ENCODE measurements at regions not wholly inside any gene's neighbourhood (a gene's known extent, or its start where the extent isn't known, plus 50 kb on each side); places are given as distances from the start of the nearest gene placed in this dataset.
"Not testable (repeated sequence)": the region's sequence is repeated elsewhere in the genome, so short reads cannot be mapped to it uniquely, and the experiment has no call there.

DNA sequence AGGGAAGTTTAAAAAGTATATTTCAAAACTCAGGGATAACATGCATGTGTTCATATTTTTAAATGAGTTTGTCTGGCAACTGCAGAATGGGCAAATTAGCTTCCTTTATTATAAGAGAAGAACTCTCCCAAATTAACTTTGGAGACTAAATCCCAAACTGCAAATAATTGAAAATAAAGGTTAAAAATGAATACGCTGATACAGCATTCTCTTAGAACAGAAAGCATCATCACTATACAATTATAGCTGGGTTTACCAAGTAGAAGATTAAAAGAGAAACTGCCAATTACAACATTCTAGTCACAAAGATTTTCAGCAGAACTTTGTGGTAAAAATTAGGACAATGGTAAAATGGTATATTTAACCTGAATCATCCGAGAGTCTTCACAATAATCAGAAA lies 73.3 kb downstream of the OLFM4 start:
- no peak for DNase-seq (ENCODE audit: low read depth)
- TF ChIP-seq, protein P1, sequence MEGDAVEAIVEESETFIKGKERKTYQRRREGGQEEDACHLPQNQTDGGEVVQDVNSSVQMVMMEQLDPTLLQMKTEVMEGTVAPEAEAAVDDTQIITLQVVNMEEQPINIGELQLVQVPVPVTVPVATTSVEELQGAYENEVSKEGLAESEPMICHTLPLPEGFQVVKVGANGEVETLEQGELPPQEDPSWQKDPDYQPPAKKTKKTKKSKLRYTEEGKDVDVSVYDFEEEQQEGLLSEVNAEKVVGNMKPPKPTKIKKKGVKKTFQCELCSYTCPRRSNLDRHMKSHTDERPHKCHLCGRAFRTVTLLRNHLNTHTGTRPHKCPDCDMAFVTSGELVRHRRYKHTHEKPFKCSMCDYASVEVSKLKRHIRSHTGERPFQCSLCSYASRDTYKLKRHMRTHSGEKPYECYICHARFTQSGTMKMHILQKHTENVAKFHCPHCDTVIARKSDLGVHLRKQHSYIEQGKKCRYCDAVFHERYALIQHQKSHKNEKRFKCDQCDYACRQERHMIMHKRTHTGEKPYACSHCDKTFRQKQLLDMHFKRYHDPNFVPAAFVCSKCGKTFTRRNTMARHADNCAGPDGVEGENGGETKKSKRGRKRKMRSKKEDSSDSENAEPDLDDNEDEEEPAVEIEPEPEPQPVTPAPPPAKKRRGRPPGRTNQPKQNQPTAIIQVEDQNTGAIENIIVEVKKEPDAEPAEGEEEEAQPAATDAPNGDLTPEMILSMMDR (conservative IDR thresholded peaks at IDR 0.05; ENCODE audit: low read depth, low read length): no peak
- no peak overlapping the region for H3K4me3 ChIP-seq (ENCODE audit: low read length)

DNA sequence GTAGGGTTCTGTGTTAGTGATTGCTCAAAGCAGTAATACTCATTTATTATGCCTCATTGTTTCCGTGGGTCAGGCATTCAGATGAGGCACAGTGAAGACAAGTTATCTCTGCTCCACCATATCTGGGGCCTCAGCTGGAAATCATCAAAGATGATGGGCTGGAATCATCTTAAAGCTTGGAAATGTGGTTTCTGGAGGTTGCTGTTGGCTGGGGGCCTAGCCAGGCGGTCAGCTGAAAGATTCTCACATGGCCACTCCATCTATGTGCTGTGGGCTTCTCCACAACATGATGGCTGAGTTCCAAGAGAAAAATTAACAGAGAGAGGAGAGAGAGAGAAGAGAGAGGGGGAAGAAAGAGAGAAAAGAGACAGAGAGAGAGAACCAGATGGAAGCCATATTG lies 75.5 kb downstream of the OLFM4 start:
- no peak for DNase-seq (ENCODE audit: low read depth)

DNA sequence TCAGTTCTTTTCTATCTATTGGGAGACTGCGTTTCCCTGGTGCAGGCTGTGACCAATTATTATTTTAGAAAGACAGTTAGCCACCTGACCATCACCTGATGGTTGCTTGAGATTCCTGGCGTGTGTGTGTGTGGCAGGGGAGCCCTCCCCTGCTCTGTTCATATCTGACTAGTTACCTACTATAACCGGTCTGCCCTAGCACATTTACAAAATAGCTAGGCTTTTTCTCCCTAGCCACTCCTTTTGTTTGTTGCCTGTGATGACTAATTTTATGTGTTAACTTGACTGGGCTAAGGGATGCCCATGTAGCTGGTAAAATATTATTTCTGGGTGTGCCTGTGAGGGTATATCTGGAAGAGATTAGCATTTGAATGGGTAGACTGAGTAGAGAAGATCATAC lies 76.9 kb downstream of the OLFM4 start:
- TF ChIP-seq, protein P1 (conservative IDR thresholded peaks at IDR 0.05; ENCODE audit: low read depth, low read length): no peak
- no peak overlapping the region for H3K4me3 ChIP-seq (ENCODE audit: low read length)
- DNase-seq (ENCODE audit: low read depth): no peak

More for the DNA sequence above, 75.5 kb downstream of the OLFM4 start:
- H3K4me3 ChIP-seq (ENCODE audit: low read length): no peak overlapping the region
- TF ChIP-seq, protein P1 (conservative IDR thresholded peaks at IDR 0.05; ENCODE audit: low read depth, low read length): no peak

DNA sequence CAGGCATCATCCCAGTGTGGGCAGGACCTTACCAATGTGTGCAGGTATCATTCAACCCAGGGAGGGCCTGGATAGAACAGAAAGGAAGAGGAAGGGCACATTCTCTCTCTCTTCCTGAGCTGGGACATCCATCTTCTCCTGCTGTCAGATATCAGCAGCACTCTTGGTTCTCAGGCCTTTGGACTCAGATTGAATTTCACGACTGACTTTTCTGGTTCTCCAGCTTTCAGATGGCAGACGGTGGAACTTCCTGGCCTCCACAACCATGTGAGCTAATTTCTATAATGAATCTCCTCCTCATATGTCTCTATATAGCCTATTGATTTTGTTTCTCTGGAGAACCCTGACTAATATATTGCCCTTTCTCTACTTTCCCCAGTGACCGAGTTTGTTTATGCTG lies 77.3 kb downstream of the OLFM4 start:
- H3K4me3 ChIP-seq (ENCODE audit: low read length): no peak overlapping the region
- TF ChIP-seq, protein P1 (conservative IDR thresholded peaks at IDR 0.05; ENCODE audit: low read depth, low read length): no peak
- no peak for DNase-seq (ENCODE audit: low read depth)

DNA sequence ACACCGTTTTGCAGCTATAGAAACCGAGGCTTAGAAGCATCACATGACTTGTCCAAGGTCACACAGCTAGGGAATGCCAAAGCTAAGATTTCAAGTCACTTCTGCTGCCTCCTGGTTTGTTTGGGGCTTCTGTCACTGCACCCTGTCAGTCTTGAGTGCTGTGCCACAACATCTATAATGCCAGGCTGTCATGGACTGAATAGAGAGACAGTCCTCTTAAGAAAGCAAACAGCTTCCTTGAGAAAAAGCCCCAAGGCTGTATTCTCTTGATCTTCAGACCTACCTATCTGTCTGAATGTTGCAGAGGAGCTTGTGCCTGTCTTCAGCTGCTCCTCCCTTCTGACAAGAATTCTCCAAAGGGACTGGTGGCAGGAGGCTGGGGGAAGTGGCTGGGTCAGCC lies 81.6 kb downstream of the OLFM4 start:
- TF ChIP-seq, protein P1 (conservative IDR thresholded peaks at IDR 0.05; ENCODE audit: low read depth, low read length): no peak
- H3K4me3 ChIP-seq (ENCODE audit: low read length): no peak overlapping the region
- DNase-seq (ENCODE audit: low read depth): no peak

DNA sequence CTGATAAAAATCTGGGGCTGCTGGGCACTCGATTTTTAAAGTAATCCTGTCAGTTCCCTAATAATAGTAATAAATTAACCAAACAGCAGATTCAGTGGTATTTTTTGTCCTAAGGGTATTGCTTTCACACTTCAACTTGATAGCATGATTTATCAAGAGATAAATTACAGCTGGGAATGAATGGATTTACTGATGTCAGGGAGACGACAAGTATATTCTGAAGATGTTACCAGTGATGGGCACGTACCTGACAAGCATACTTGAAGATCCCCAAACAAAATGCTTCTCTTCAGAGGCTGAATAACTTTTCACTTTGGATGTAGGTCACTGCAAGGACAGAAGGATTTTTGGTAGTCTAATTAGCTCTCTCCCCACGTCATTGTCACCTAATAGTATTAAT lies 82.0 kb downstream of the OLFM4 start:
- TF ChIP-seq, protein P1 (conservative IDR thresholded peaks at IDR 0.05; ENCODE audit: low read depth, low read length): no peak

DNA sequence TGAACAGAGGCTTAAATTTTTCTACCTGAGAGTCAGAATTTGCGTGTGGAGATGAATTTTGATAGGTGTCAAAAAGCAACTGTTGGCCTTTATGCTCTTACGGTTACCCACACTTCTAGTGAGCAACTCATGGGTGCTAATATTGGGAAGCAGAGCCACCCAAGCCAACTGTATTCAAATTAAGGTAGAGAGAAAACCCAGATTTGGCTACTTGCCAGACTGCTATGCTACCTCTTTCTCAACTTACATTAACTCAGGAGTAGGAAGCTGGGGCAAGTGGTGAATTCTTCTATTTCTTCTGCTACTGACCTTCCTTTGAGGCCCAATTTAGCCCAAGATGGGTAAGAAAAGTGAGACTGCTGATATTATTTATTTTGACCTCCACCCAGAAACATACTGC lies 83.9 kb downstream of the OLFM4 start:
- no peak overlapping the region for H3K4me3 ChIP-seq (ENCODE audit: low read length)
- TF ChIP-seq, protein P1 (conservative IDR thresholded peaks at IDR 0.05; ENCODE audit: low read depth, low read length): no peak
- no peak for DNase-seq (ENCODE audit: low read depth)

More for the DNA sequence above, 82.0 kb downstream of the OLFM4 start:
- no peak for DNase-seq (ENCODE audit: low read depth)
- no peak overlapping the region for H3K4me3 ChIP-seq (ENCODE audit: low read length)

DNA sequence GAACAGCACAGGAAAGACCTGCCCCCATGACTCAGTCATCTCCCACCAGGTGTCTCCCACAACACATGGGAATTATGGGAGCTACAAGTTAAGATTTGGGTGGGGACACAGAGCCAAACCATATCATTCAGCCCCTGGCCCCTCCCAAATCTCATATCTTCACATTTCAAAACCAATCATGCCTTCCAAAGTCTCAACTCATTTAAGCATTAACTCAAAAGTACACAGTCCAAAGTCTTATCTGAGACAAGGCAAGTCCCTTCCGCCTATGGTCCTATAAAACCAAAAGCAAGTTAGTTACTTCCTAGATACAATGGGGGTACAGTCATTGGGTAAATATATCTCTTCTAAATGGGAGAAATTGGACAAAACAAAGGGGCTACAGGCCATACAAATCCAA lies 88.4 kb downstream of the OLFM4 start:
- not testable (repeated sequence) for H3K4me3 ChIP-seq (ENCODE audit: low read length); DNase-seq (ENCODE audit: low read depth)

Measured in retinal pigment epithelial cell (primary cell).